Psoas muscle (tissue), 7 donors: ENCODE measurements at regions not wholly inside any gene's neighbourhood (a gene's known extent, or its start where the extent isn't known, plus 50 kb on each side); places are given as distances from the start of the nearest gene placed in this dataset.

Experiments used
- ATAC-seq, 4 donors: fragments of 200-7000 bp; cut with Tn5 transposase; one replicate each; pipeline ENCODE4 v1.9.1; 2020; ENCODE audit warnings: moderate library complexity in 3 of 4, mild to moderate bottlenecking in 2 of 4
- DNase-seq, 2 donors: peaks; one replicate each; pipeline ENCODE4 v3.0.0-alpha.2; 2020
- H3K27ac ChIP-seq: fragments of 200-600 bp; one replicate; pipeline ENCODE4 v1.8.0; 2022
- H3K27me3 ChIP-seq, 3 donors: fragments of 200-600 bp in 1 of 3; one replicate each; pipeline versions ENCODE4 v1.6.1 to v1.8.0; 2013 to 2022; ENCODE audit warnings: low read length in 2 of 3, mild to moderate bottlenecking in 2 of 3, moderate library complexity in 1 of 3; ENCODE audit not compliant: insufficient read depth in 3 of 3
- H3K36me3 ChIP-seq, 2 donors: fragments of 200-600 bp in 1 of 2; one replicate each; pipeline versions ENCODE4 v1.6.1 to v1.8.0; 2013 to 2022; ENCODE audit warnings: low read depth in 1 of 2, mild to moderate bottlenecking in 1 of 2, moderate library complexity in 1 of 2; ENCODE audit not compliant: insufficient read depth in 1 of 2
- H3K4me1 ChIP-seq: fragments of 200-600 bp; one replicate; pipeline ENCODE4 v1.8.0; 2022
- H3K4me3 ChIP-seq: fragments of 200-600 bp; one replicate; pipeline ENCODE4 v1.8.0; 2022; ENCODE audit warnings: mild to moderate bottlenecking
- H3K9me3 ChIP-seq: fragments of 200-600 bp; one replicate; pipeline ENCODE4 v1.8.0; 2022
- CTCF ChIP-seq: fragments of 200-600 bp; IDR thresholded peaks from one replicate; pipeline ENCODE4 v1.8.0; 2022; ENCODE audit warnings: antibody characterized with exemption
- WGBS, 3 donors: extraction: QIAGEN DNeasy Blood & Tissue Kit; methylation state at CpG; one replicate each; pipeline versions ENCODE4 v1.1.6 to v1.1.7; 2013; 5-methylcytosine and 5-hydroxymethylcytosine counted together
- intact Hi-C, 2 donors: fragments of 100-400 bp; cut with DNase I; formaldehyde crosslinking; loops; one replicate each; pipeline versions ENCODE4 v1.11.0 to v1.14.2; 2022
- donor health status: healthy with polysubstance abuse.
- donor health status: DM: no; HTN: no; CAD: no; lungs with moderate emphysema.
- donor health status: Bipolar disorder and iron deficiency.
- donor health status: healthy.
- donor health status: DM: yes; HTN: yes; CAD: no.
- donor health status: DM: no; HTN: no; CAD: no.
- donor health status: DM: yes; HTN: yes; CAD: no.

DNA sequence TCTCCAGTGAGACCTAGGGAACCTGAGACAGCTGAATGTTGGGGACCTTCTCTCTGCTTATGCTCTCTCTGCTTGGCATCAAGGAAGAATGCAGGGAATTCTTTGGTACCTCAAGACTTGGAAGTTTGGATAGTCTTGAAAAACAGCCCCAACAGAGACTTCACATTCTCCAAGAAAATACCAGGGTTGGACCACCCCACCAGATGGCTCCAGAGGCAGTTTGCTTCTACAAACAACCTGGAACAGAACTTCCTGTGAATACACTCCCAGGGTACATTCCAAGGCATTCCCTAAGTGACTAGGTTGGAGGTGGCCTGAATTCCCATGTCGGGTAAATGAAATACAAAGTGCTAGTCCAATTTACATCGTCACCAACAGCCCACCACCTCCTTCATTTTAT, 314.4 kb downstream of the PMP22 start:
- DNase-seq (no peak), ATAC-seq (no peak)
- TF ChIP-seq CTCF = no peak
- H3K4me3 ChIP-seq = no peak overlapping the region
- no peaks in the 10 kb centered on the region for H3K27me3 ChIP-seq
- H3K36me3 ChIP-seq = no peaks in the 10 kb centered on the region
- H3K27ac ChIP-seq = no peak overlapping the region
- H3K4me1 ChIP-seq = no peaks in the 10 kb centered on the region
- intact Hi-C loops = no loop called here
- no peaks in the 10 kb centered on the region for H3K9me3 ChIP-seq
- 81 to 85% (median 84%) methylated on average over 2 of the region's 2 CpGs for WGBS, 3 donors

- Histone ChIP-seq H3K36me3 (no peaks in the 10 kb centered on the region), H3K4me1 (no peaks in the 10 kb centered on the region), H3K27ac (no peak overlapping the region), H3K27me3 (no peaks in the 10 kb centered on the region), H3K4me3 (no peak overlapping the region), H3K9me3 (no peaks in the 10 kb centered on the region)
- WGBS, 3 donors = 60 to 73% (median 68%) methylated on average over 3 of the region's 3 CpGs
- no peak for DNase-seq
- intact Hi-C loops = no loop called here
- no peak for ATAC-seq
- TF ChIP-seq CTCF = no peak
Measured at GRCh38 chr17:14950216-14950615, 314.9 kb downstream of the PMP22 start.

DNA sequence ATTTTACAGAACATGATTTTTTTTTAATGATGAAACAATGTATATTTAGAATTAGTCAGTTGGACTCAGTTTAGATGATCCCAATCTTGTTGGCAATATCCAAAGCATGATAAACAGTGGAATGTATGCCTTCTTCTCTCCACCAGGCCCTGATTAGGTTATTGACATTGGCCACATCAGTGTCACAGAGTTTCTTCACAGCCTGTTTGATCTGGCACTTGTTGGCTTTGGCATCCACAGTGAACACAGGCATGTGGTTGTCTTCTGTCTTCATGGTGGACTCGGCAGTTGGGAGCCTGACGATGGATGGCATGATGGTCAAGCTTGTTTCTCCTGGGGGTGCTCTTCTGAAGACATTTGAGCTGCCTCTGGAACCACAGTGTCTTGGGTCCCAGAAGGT, 317.5 kb downstream of the PMP22 start:
- DNase-seq (no peak), ATAC-seq (no peak)
- TF ChIP-seq CTCF = no peak
- H3K9me3 ChIP-seq = no peaks in the 10 kb centered on the region
- peaks cover 0 to 2% (median 0%) of the 10 kb centered on the region in 3 donors for H3K27me3 ChIP-seq
- no peaks in the 10 kb centered on the region for H3K4me1 ChIP-seq
- intact Hi-C loops = no loop called here
- no peak overlapping the region for H3K27ac ChIP-seq
- 85 to 93% (median 90%) methylated on average over 2 of the region's 2 CpGs for WGBS, 3 donors
- no peak overlapping the region for H3K4me3 ChIP-seq
- no peaks in the 10 kb centered on the region for H3K36me3 ChIP-seq

DNA sequence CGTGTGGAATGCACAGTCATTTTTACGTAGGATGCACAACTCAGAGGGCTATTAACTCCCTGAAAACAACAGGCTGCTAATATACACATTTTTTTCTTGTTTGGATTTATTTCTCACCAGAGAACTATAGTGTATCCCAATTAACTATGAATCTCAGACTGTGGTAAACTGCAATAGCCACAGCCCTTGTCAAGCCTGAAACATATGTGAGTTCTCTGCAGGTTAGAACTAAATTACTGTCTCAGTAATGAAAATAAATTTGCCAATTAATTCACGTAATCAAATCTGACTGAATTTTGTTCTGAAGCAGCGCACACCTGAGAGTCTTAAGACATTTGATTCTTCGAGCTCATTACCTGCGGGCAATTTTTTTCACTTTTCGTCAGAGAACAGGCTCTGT, 318.6 kb downstream of the PMP22 start:
- 67 to 73% (median 72%) methylated on average over 7 of the region's 7 CpGs for WGBS, 3 donors
- Histone ChIP-seq H3K4me3 (no peak overlapping the region), H3K4me1 (no peaks in the 10 kb centered on the region), H3K36me3 (no peaks in the 10 kb centered on the region), H3K27ac (no peak overlapping the region), H3K27me3 (peaks cover 0 to 4% (median 0%) of the 10 kb centered on the region in 3 donors), H3K9me3 (no peaks in the 10 kb centered on the region)
- no peak for DNase-seq
- no peak for ATAC-seq
- TF ChIP-seq CTCF = no peak
- intact Hi-C loops = no loop called here

DNA sequence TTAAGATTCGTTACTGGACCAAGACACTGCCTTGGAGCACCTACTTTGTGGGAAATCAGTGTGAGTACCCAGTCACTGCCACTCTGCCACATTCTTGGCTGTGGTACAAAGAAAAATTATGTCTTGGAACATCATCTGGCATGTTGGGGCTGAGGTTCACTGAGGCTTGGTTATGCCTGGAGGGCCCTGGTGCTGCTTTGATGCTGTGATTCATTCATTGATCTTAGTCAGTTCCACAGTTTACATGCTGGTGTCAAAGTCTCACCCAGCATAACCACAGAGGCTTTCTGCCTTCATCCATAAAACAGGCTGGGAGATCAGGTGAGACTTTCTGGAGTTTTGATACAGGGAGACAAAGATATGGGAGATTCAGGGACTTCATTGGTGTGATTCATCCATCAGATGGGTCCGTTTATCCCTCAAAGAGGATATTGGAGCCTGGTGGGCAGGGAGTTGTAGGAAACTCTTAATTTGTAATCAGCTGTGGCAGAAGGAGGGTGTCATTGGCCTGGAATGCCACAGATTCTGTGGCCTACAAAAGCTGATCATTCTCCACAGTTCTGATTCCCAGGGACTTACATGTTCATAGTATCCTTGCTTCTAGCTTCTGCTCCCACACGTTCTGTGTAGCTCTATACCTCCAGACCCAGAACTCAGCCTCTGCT, 322.5 kb downstream of the PMP22 start:
- DNase-seq = no peak

More for the DNA sequence above, 322.5 kb downstream of the PMP22 start:
- no peaks in the 10 kb centered on the region for H3K9me3 ChIP-seq
- H3K27ac ChIP-seq = no peak overlapping the region
- 53 to 73% (median 56%) methylated on average over 3 of the region's 3 CpGs for WGBS, 3 donors
- no peak for TF ChIP-seq CTCF
- H3K36me3 ChIP-seq = no peaks in the 10 kb centered on the region
- ATAC-seq = no peak
- no peaks in the 10 kb centered on the region for H3K4me1 ChIP-seq
- intact Hi-C loops = no loop called here
- no peak overlapping the region for H3K4me3 ChIP-seq
- peaks cover 0 to 4% (median 0%) of the 10 kb centered on the region in 3 donors for H3K27me3 ChIP-seq
